ENCODE measurements at regions not wholly inside any gene's neighbourhood (a gene's known extent, or its start where the extent isn't known, plus 50 kb on each side); places are given as distances from the start of the nearest gene placed in this dataset.

DNA sequence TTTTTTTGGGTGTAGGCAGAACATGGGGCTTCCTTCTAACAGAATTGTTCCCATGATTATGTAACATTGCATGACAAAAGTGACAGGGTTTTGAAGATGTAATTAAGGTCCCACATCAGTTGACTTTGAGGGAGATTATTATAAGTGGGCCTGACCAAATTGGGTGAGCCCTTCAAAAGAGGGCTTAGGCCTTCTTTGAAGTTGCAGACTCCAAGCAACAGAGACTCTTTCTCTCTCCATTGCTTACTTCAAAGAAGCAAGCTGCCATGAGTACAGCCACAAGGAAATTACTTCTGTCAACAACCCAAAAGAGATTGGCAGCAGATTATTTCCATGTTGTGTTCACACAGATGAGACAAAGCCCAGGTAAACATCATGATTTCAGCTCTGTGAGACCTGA is 348.2 kb downstream of the PDCD6IP start:
- no peaks in the 10 kb centered on the region for H3K9me3 Mint-ChIP-seq (ENCODE audit: unreplicated experiment)
- no peaks in the 10 kb centered on the region for H3K36me3 Mint-ChIP-seq (ENCODE audit: insufficient read depth, unreplicated experiment)
- TF ChIP-seq, protein P1, sequence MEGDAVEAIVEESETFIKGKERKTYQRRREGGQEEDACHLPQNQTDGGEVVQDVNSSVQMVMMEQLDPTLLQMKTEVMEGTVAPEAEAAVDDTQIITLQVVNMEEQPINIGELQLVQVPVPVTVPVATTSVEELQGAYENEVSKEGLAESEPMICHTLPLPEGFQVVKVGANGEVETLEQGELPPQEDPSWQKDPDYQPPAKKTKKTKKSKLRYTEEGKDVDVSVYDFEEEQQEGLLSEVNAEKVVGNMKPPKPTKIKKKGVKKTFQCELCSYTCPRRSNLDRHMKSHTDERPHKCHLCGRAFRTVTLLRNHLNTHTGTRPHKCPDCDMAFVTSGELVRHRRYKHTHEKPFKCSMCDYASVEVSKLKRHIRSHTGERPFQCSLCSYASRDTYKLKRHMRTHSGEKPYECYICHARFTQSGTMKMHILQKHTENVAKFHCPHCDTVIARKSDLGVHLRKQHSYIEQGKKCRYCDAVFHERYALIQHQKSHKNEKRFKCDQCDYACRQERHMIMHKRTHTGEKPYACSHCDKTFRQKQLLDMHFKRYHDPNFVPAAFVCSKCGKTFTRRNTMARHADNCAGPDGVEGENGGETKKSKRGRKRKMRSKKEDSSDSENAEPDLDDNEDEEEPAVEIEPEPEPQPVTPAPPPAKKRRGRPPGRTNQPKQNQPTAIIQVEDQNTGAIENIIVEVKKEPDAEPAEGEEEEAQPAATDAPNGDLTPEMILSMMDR (IDR thresholded peaks at IDR 0.05; ENCODE audit: insufficient read depth in 1 of 2, low read depth in 1 of 2, low read length in 1 of 2, severe bottlenecking in 1 of 2, unreplicated experiment in 1 of 2): no peak
- ChIA-PET POLR2A (no interaction called here), CTCF (no interaction called here)
- H3K9me3 ChIP-seq: no peaks in the 10 kb centered on the region
- H3K4me3 ChIP-seq (ENCODE audit: low read depth, low read length): no peak overlapping the region
- no TSS peak for BruUV-seq (replicated peaks)
- no peaks in the 10 kb centered on the region for H3K4me1 Mint-ChIP-seq (ENCODE audit: low read depth, unreplicated experiment)
- H3K27me3 Mint-ChIP-seq (ENCODE audit: insufficient read depth, unreplicated experiment): peaks cover 9% of the 10 kb centered on the region
- no peaks in the 10 kb centered on the region for H3K4me1 ChIP-seq
- no peak for DNase-seq
- no peaks in the 10 kb centered on the region for H3K27me3 ChIP-seq (replicated peaks; ENCODE audit: control insufficient read depth, insufficient read depth, low read length)
- H3K27ac Mint-ChIP-seq (ENCODE audit: unreplicated experiment): no peak overlapping the region
- intact Hi-C loops (cut with micrococcal nuclease; ENCODE audit: unreplicated experiment): no loop called here
- no peak overlapping the region for H3K4me3 Mint-ChIP-seq (ENCODE audit: unreplicated experiment)
- no peaks in the 10 kb centered on the region for H3K36me3 ChIP-seq (ENCODE audit: control insufficient read depth, insufficient read depth, low read length)

DNA sequence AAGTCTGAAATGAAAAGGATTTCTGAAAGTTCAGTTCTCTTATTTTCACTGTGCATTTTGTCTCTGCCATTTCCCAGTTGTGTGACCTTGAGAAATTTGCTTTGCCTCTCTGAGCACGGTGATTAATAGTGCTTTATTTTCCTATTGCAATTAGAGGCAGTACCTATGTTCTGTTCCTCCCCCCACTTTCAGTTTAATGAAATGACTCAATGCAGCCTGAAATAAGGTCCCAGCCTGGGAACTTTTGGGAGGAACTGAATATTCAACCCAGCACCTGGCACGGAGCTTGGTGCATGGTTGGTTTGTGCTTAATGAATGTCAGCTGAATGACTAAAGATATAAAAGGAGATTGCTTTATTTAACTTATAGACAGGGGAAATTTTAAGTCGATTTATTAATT is 352.6 kb downstream of the PDCD6IP start:
- no TSS peak for BruUV-seq (replicated peaks)
- H3K9me3 ChIP-seq: no peaks in the 10 kb centered on the region
- TF ChIP-seq, protein P1 (IDR thresholded peaks at IDR 0.05; ENCODE audit: insufficient read depth in 1 of 2, low read depth in 1 of 2, low read length in 1 of 2, severe bottlenecking in 1 of 2, unreplicated experiment in 1 of 2): no peak
- H3K4me3 ChIP-seq (ENCODE audit: low read depth, low read length): no peak overlapping the region
- POLR2A ChIA-PET: no interaction called here
- H3K36me3 ChIP-seq (ENCODE audit: control insufficient read depth, insufficient read depth, low read length): no peaks in the 10 kb centered on the region
- peaks cover 11% of the 10 kb centered on the region for H3K27me3 Mint-ChIP-seq (ENCODE audit: insufficient read depth, unreplicated experiment)
- no peak for DNase-seq
- CTCF ChIA-PET: no interaction called here
- no peaks in the 10 kb centered on the region for H3K9me3 Mint-ChIP-seq (ENCODE audit: unreplicated experiment)
- no peaks in the 10 kb centered on the region for H3K4me1 Mint-ChIP-seq (ENCODE audit: low read depth, unreplicated experiment)
- no peaks in the 10 kb centered on the region for H3K4me1 ChIP-seq
- H3K4me3 Mint-ChIP-seq (ENCODE audit: unreplicated experiment): no peak overlapping the region
- no peak overlapping the region for H3K27ac Mint-ChIP-seq (ENCODE audit: unreplicated experiment)
- H3K27me3 ChIP-seq (replicated peaks; ENCODE audit: control insufficient read depth, insufficient read depth, low read length): no peaks in the 10 kb centered on the region
- intact Hi-C loops (cut with micrococcal nuclease; ENCODE audit: unreplicated experiment): loop anchor here (10.0 kb wide), 1 partner anchor 166 kb away; no protein-coding TSS in a partner anchor
- H3K36me3 Mint-ChIP-seq (ENCODE audit: insufficient read depth, unreplicated experiment): no peaks in the 10 kb centered on the region

DNA sequence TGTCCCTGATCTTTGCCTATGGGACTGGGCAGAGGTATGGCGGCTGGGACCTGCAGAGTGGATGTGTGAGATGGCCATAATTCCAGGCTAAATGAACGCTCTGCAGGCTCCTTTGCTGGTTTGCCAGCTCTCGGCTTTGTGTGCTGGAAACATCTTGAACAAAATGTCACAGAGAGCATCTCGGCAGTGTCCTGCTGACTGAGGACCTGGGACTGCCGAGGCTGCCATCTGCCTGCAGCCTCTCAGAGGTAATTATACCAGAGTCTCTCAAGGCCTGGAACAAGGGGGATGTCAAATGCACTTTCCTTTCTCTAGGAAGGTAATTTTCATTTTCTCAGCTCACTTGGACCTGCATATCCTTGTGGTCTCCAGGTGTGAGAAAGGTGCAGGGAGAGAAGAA is 354.2 kb downstream of the PDCD6IP start:
- ChIA-PET POLR2A (no interaction called here), CTCF (no interaction called here)
- H3K9me3 ChIP-seq: no peaks in the 10 kb centered on the region
- H3K36me3 Mint-ChIP-seq (ENCODE audit: insufficient read depth, unreplicated experiment): no peaks in the 10 kb centered on the region
- H3K9me3 Mint-ChIP-seq (ENCODE audit: unreplicated experiment): no peaks in the 10 kb centered on the region
- DNase-seq: no peak
- no peaks in the 10 kb centered on the region for H3K4me1 ChIP-seq
- no peaks in the 10 kb centered on the region for H3K4me1 Mint-ChIP-seq (ENCODE audit: low read depth, unreplicated experiment)
- no peak overlapping the region for H3K27ac Mint-ChIP-seq (ENCODE audit: unreplicated experiment)
- peaks cover 11% of the 10 kb centered on the region for H3K27me3 Mint-ChIP-seq (ENCODE audit: insufficient read depth, unreplicated experiment)
- no peaks in the 10 kb centered on the region for H3K27me3 ChIP-seq (replicated peaks; ENCODE audit: control insufficient read depth, insufficient read depth, low read length)
- TF ChIP-seq, protein P1 (IDR thresholded peaks at IDR 0.05; ENCODE audit: insufficient read depth in 1 of 2, low read depth in 1 of 2, low read length in 1 of 2, severe bottlenecking in 1 of 2, unreplicated experiment in 1 of 2): no peak
- H3K36me3 ChIP-seq (ENCODE audit: control insufficient read depth, insufficient read depth, low read length): no peaks in the 10 kb centered on the region
- H3K4me3 ChIP-seq (ENCODE audit: low read depth, low read length): no peak overlapping the region
- intact Hi-C loops (cut with micrococcal nuclease; ENCODE audit: unreplicated experiment): loop anchor here (10.0 kb wide), 1 partner anchor 168 kb away; no protein-coding TSS in a partner anchor
- H3K4me3 Mint-ChIP-seq (ENCODE audit: unreplicated experiment): no peak overlapping the region
- no TSS peak for BruUV-seq (replicated peaks)

Measured in Caco-2 (cell line).